Transverse colon (tissue), 3 donors: ENCODE measurements at regions not wholly inside any gene's neighbourhood (a gene's known extent, or its start where the extent isn't known, plus 50 kb on each side); places are given as distances from the start of the nearest gene placed in this dataset.

Experiments
- EP300 ChIP-seq: sonication (generic); formaldehyde crosslinking; IDR thresholded peaks from one replicate; pipeline ENCODE4 v1.6.1; 2017; ENCODE audit warnings: antibody characterized with exemption, low read depth
- POLR2AphosphoS5 ChIP-seq, 3 donors: sonication (generic); formaldehyde crosslinking; IDR thresholded peaks; one replicate each; pipeline ENCODE4 v1.6.1; 2016; ENCODE audit warnings: antibody characterized with exemption in 3 of 3

DNA sequence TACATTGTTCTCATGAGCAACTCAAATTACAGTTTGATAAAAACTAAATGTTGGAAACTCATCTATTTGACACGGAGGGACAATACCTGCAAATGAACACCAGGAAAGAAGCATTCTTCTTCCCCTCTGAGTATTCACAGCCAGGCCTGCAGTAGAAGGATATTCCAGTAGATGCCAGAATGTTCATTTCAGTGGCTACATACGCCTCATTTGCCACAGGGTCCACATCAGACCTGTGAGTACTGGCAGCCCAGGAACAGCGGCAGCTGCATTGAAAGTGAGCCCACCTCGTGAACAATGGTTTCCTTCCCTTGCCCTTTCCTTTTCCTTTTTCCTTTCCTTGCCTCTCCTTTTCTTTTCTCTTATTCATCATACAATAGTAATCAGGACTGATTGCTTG is 81.1 kb upstream of the NEIL3 start:
- TF ChIP-seq POLR2AphosphoS5 (IDR thresholded peaks at IDR 0.05) (no peak), EP300 (no peak)
